HG02840 (cell line): ENCODE measurements at regions not wholly inside any gene's neighbourhood (a gene's known extent, or its start where the extent isn't known, plus 50 kb on each side); places are given as distances from the start of the nearest gene placed in this dataset.
"Not testable (repeated sequence)": the region's sequence is repeated elsewhere in the genome, so short reads cannot be mapped to it uniquely, and the experiment has no call there.

ENCODE experiments used
- ATAC-seq: cut with Tn5 transposase; IDR thresholded peaks from one replicate; pipeline ENCODE4 v1.9.1; 2021; ENCODE audit warnings: mild to moderate bottlenecking, moderate library complexity, moderate number of reproducible peaks; ENCODE audit not compliant: unreplicated experiment, low FRiP score

DNA sequence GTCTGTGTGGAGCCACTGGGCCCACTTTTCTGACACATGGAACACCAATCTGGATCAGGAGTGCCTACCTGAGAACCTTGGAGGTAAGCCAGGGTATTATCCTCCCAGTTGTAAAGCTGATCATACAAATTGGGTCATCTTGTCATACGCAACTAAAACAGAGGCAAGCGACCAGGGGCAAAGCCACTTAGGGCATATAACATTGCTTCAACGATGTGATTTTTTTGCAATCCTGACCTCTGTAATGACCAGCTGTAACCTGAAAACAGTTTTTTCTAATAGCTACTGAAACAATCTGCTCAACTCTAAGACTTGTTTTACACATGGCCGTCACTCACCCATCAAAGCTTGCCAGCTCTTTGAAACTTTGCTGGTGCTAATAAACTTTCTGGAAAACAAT, 261.5 kb upstream of the AGTR2 start:
- ATAC-seq = no peak

DNA sequence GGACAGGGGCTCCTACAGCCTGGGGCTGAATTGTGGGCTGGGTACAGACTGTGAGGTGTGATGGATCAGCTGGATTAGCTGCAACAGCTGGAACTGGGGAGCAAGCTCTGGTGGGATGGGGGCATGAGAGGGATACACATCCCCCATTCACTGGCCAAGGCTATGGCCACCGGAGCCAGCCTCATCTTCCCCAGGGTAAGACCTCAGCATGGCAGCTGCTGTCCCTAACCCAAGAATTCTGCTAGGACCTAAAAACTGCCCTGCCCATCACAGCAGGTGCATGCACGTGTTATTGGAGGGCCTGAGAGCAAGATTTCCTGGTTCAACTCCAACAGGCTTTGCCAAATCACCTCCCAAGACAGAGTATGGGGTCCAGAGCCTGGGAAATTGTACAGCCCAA, 258.6 kb upstream of the AGTR2 start:
- ATAC-seq = no peak

DNA sequence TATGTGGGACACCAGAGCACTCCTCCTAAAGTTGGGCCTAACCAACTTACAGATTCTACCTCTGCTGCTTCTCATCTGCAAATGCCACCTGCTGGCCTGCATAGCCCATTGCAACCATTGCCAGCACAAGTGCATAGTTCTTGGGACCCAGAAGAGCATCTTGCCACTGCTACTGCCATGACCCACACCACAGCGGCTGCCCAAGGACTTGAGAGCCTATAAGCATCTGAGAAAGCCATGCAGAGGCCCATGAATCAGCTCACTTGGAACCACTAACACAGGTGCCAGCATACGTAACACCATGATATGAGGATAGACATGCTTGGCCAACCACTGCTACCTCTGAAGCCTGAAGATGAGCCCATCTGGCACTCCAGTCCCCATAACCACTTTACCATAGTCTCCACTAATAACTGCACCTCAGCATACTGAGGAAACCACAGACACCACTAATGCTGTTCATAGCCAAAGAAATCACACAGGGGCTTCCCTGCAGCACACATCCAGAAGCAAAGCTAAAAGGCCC, 258.1 kb upstream of the AGTR2 start:
- peak; percentile 90 for ATAC-seq

DNA sequence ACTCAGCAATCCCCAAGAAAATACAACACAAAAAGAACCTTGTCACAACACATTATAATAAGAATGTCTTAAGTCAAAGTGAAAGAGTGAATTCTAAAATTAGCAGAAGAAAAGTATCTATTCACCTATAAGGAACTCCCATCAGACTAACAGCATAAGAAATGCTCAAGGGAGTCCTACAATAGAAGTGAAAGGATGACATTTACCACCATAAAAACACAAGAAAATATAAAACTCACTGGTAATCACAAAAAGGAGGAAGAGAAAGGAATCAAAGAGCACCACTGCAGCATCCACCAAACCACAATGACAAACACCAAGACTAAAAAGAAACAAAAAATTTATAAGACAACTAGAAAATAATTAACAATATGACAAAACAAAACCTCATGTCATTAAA, 257.0 kb upstream of the AGTR2 start:
- peak; percentile 55 for ATAC-seq

DNA sequence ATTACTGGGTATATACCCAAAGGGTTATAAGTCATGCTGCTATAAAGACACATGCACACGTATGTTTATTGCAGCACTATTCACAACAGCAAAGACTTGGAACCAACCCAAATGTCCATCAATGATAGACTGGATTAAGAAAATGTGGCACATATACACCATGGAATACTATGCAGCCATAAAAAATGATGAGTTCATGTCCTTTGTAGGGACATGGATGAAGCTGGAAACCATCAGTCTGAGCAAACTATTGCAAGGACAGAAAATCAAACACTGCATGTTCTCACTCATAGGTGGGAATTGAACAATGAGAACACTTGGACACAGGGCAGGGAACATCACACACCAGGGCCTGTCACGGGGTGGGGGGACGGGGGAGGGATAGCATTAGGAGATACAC, 254.9 kb upstream of the AGTR2 start:
- not testable (repeated sequence) for ATAC-seq

DNA sequence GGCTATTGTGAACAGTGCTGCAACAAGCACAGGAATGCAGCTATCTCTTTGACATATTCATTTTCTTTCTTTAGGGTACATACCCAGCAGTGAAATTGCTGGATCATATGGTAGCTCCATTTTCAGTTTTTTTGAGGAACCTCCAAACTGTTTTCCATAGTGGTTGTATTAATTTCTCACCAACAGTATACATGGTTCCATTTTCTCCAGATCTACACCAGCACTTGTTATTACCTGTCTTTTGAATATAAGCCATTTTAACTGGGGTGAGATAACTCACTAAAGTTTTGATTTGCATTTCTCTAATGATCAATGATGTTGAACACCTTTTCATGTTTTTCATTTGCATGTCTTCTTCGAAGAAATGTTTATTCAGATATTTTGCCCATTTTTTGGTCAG, 241.1 kb upstream of the AGTR2 start:
- ATAC-seq = no peak

DNA sequence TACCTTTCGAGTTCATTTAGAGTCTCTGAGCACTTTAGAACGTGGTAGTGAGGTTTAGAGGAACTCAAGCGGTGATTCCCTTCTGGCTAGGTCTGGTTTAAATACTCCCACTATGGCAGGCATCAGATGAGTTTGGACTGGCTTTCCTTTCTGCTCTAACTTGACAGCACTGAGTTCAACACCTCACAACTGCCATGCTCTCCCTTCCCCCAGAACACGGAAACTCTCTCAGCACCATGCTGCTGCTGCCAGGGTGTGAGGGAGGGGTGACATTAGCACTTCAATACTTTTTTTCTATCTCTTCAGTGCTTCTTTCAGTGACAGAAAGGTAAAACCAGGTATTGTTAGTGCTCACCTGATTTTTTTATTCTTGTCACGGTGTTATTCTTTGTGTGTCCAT, 234.5 kb upstream of the AGTR2 start:
- no peak for ATAC-seq

DNA sequence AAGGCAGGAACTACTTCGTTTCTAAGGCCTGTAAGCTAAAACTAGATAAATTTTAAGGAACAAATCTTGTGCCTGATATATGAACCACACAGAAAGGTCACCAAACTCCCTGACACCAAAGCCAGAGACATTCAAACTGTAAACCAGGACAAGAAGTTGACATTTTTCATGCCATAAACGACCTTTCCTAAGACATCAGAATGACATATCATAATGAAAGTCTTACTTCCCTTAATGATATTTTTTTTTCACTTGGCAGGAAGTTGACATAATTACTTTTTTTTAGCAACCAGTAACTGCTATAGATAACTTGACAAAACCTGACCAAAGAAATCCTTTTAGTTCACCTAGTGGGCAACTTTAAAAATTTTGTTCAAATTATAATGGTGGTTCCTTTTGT, 231.5 kb upstream of the AGTR2 start:
- ATAC-seq = no peak

DNA sequence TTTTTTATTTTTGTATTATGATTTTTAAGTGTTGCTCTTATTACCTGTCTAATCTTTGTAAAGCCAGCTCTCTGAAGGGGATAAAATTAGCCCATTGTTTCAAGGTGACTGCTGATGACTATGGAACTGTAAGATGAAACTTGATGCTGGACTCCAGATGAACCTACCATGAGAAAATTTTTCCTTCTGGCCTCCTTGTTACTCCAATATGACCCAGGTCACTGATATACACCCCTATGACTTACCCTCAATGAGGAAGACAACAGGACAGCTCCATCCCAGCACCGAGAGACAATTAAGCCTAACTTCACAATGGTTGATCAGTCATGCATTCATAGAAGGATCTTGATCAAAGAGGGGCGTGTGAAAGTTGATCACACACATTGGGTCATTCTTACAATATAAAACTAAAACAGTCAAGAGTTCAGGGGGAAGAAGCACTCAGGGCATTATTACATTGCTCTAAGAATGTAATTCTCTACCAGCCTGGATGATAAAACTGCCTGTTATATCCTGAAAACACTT, 230.8 kb upstream of the AGTR2 start:
- ATAC-seq = no peak

DNA sequence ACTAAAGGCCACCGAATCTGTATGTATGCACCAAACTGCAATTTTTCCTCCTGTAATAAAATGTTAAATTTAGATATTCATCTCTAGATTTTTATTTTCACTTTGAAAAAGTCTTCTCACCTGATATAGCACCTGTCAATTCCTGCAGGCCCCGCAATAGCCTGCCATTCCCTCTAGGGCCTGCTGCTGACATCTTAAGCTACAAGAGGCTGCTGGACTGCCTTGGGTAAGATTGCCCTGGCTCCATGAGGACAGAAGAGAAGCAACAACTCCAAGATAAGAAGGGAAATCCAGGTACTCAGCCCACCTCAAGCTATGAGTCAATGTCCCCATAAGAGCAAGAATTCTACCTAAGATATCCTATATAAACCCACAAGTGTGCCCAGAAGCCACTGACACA, 230.2 kb upstream of the AGTR2 start:
- peak; percentile 30 for ATAC-seq

DNA sequence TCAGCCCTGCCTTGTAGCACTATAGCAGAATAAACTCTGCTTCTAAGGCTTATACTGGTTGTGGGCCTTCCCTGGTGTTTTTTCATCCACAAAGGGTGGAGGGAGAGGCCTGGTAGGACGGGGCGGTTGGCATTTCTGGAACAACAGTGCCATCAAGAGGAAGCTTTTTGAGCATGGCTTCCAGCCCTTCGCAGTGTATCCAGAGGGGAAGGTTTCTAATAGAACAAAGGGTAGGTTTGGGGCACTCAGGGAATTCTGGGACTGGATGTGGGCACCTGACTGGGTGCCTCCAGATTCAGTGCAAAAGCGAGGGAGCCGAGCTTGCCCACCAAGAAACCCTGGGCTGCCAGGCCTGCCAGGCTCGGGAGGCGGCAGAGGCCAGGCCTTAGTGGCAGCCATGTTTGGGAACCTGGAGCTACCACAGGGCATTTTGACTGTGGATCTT, 229.6 kb upstream of the AGTR2 start:
- ATAC-seq = peak; percentile 84

DNA sequence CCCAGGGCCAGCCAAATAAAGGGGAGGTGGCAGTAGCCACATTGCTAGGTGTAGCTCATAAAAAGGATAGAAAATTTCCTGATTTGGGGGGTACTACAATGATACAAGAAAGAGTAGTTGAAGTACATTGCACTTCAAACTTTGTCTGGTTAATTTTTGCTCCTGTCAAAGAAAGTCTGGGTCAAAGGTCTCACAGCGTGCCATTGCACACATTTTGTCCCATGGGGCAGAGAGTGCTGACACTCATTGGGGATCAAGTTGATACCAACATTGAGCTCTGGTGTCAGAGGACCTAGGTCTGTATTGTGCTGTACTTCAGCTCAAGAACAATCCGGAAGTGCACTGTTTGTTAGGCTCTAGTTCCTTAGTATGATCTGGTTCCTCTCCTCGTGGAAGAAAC, 229.2 kb upstream of the AGTR2 start:
- no peak for ATAC-seq

DNA sequence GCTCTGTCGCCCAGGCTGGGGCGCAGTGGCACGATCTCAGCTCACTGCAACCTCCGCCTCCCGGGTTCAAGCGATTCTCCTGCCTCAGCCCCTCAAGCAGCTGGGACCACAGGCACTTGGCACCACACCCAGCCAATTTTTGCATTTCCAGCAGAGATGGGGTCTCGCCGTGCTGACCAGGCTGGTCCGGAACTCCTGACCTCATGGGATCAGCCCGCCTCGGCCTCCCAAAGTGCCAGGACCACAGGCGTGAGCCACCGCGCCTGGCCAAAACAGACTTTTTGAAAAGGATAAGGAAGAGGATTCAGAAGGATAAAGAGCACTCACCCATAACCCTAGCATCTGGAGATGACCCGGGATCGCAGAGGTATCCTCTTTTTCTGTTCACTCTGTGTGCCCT, 224.5 kb upstream of the AGTR2 start:
- ATAC-seq = no peak

DNA sequence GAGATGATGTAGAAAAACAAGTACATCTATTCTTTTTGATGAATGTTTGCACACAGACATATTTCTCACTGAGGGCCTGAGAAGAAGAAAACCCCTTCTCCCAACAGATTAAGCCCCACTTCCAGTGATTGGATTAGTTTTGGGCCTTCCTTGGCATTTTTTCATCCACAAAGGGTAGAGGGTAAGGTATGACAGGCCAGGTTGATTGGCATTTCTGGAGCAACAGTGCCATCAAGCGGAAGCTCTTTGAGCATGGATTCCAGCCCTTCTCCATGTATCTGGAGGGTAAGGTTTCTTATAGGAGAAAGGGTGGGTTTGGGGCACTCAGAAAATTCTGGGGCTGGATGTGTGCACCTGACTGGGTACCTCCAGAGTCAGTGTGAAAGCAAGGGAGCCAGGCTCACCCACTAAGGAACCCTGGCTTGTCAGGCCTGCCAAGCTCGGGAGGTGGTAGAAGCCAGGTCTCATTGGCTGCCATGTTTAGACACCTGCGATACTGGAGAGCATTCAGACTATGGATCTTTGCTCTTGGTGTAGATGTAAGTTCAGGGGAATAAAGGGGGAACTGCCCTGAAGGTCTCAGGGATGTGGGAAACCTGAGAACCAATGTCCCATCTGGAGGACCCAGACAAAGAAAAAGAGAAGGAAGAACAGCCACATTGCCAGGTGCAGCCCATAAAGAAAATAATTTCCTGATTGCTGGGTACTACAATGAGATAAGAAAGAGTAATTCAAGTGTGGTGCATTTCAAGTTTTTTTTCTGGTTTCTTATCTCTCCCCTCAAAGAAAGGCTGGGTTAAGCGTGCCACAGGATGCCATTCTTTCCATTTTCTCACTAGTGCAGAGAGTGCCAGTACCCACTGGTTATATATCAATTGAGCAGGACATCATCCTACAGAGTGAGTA, 222.3 kb upstream of the AGTR2 start:
- no peak for ATAC-seq

DNA sequence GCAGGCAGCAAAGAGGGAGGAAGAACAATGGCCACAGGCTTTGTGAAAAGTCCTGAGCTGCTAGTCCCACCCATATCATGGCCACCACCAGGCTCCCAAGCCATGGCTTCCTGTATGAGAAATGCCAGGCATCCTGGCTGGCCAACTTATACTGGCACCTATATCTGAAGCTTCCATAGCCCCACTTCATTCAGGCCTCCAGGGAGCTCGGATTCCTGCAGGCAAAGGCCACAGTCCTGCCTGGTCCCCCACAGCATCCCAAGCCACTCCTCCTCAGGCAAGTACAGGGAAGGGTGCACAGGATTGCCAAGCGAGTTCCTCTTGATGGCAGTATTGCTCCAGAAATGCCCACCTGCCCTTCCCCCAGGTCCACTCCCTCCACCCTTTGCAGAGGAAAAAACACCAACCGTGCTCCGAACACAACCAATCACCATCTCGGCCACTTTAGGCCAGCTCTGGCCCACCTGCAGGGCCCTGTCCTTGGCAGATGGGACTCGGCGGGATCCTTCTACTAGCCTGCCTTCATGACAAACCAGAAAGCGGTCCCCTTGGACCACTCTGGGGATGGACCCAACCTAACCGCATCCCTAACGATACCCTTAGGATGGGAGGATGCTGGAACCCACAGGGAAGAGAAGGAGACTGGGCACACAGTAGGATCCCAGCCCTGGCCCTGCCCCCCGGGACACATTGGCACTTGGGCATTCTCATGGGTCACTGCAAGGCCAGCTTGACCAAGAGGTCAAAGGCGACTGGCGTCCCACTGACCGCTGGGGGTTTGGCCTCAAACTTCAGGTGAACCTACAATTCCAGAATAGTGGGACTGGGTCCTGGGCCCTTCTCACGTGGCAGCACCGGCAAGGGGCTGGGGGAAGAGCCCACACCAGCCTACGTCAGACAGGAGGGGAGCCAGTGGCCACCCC, 220.4 kb upstream of the AGTR2 start:
- ATAC-seq = no peak

DNA sequence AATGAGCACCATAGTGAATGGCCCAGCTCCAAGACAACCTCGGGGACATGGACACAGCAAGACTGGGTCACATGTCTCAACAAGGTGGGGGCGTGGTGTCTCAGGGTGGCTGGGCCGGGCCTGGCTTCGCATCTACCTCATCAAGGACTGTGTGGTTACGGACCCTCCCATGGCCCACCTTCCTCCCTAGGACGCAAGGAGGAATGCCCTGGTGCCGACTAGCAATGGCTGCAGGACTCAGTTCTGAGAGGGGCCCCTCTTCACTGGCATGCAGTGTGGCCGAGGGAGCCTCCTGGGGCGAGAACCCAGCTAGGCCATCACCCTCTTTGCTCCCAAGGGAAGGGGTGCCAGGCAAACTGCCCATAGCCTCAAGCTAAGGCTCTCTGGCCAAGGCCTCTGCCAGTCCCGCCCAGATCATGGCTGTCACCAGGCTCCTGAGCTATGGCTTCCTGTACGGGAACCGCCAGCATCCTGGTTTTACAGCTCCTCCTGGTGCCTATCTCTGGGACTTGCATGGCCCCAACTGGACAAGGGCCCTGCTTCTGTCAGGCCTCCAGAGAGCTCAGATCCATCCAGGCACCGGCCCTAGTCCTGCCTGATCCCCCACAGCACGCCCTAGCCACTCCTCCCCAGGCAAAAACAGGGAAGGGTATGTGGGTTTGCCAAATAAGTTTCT, 218.0 kb upstream of the AGTR2 start:
- ATAC-seq = no peak

DNA sequence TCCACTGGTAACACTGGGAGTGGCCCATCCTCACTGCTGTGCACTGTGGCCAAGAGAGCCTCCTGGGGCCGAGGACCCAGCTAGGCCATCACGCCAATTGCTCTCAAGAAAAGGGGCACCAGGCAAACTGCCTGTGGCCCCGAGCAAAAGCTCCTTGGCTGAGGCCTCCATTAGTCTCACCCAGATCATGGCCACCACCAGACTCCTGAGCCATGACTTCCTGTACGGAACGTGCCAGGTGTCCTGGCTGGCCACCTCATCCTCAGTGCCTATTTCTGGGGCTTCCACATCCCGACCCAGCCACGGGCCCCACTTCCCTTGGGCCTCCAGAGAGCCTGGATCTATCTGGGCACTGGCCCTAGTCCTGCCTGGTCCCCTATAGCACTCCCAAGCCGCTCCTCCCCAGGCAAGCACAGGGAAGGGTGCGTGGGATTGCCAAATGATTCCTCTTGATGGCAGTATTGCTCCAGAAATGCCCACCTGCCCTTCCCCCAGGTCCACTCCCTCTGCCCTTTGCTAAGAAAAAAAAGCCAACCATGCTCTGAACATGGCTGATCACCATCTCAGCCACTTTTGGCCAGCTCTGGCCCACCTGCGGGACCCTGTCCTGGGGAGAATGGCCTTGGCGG, 212.6 kb upstream of the AGTR2 start:
- ATAC-seq = no peak

DNA sequence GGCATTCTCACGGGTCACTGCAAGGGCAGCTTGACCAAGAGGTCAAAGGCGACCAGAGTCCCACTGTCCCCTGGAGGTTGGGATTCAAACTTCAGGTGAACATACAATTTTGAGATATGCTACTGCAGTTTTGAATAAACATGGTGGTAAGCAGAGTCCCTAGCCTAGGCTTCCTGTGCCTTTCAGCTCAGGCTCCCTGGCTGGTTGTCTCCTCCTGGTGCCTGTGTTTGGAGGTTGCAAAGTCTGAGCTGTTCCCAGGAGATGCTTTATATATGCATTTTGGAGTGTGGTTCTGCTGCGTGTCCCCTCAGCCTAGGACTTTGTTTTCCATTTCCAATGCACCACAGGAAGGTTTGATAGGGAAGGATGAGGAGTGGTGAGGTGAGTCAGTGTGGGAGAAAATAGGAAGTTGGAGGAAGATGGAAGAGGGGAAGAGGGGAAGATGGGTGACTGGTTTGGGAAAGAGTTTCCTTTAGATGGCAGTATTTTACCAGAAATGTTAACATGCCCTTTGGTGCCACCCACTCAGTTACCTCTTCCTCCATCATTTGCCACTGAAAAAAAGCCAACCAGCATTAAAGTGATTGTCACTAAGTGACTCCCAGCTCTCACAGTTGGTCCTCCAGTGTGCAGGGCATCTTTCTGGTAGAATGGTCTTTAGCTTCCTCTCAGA, 211.7 kb upstream of the AGTR2 start:
- ATAC-seq = no peak

DNA sequence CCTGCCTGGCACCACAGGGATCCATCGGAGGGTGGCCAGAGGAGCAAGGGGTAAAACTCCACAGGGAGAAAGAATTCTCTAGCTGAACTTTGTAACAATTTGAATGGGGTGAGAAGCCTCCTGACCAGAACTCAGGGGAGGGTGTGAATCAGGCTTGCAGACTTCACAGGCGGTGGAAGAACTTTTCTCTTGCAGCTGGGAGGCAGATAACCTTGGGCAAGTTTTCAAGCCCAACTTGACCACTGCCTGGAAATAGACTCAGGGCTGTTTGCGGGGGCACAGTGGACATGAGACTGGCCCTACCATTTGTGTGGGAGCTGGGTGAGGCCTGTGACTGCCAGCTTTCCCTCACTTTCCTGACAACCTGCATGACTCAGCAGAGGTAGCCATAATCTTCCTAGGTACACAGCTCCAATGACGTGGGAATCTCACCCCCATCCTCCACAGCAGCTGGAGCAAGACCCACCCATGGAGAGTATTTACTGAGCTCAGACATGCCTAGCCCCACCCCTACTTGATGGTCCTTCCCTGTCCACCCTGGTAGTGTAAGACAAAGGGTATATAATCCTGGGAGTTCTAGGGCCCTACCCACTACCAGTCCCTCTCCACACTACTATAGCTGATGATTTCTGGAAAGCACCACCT, 210.0 kb upstream of the AGTR2 start:
- ATAC-seq = no peak
